ENCODE measurements at regions not wholly inside any gene's neighbourhood (a gene's known extent, or its start where the extent isn't known, plus 50 kb on each side); places are given as distances from the start of the nearest gene placed in this dataset.

DNA sequence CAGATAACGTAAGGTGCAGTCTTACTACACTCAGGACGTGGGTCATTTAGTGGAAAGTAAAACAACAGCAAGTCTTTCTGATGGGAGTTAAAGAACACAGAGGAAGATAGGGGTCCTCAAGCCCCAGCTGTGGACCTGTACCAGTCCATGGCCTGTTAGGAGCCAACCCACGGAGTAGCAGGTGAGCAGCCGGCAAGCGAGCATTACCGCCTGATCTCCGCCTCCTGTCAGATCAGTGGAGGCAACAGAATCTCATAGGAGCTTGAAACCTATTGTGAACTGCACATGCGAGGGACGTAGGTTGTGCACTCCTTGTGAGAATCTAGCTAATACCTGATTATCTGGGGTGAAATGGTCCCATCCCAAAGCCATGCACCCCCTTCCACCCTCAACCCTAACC, 1180.8 kb downstream of the FSTL5 start:
- DNase-seq (ENCODE audit: low read depth in 2 of 2): no peak
- H3K4me3 ChIP-seq (replicated peaks in 1 of 2; ENCODE audit: low read depth in 2 of 2, low read length in 2 of 2): no peak overlapping the region
- TF ChIP-seq, protein P1, sequence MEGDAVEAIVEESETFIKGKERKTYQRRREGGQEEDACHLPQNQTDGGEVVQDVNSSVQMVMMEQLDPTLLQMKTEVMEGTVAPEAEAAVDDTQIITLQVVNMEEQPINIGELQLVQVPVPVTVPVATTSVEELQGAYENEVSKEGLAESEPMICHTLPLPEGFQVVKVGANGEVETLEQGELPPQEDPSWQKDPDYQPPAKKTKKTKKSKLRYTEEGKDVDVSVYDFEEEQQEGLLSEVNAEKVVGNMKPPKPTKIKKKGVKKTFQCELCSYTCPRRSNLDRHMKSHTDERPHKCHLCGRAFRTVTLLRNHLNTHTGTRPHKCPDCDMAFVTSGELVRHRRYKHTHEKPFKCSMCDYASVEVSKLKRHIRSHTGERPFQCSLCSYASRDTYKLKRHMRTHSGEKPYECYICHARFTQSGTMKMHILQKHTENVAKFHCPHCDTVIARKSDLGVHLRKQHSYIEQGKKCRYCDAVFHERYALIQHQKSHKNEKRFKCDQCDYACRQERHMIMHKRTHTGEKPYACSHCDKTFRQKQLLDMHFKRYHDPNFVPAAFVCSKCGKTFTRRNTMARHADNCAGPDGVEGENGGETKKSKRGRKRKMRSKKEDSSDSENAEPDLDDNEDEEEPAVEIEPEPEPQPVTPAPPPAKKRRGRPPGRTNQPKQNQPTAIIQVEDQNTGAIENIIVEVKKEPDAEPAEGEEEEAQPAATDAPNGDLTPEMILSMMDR (IDR thresholded peaks at IDR 0.05; ENCODE audit: low read depth, low read length): no peak

DNA sequence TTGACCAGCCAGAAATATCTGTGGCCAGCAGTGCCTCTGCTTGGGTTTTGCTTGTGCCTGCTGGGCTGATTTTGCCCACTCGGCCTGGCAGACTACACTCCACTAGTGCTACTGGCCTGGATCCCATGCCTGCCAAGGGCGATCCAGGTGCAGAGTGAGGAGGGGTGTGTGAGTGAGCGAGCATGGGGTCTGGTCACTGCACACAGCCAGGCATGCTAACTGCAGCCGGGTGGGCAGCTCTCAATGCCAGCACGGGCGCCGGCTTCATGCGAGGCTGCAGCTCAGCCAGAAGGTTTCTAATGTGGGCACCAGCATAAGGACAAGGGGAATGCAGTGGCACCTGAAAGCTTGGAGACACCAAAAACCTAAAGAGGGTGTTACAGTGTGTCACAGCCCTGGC, 1161.4 kb downstream of the FSTL5 start:
- DNase-seq (ENCODE audit: low read depth in 2 of 2): no peak
- no peak overlapping the region for H3K4me3 ChIP-seq (replicated peaks in 1 of 2; ENCODE audit: low read depth in 2 of 2, low read length in 2 of 2)
- TF ChIP-seq, protein P1 (IDR thresholded peaks at IDR 0.05; ENCODE audit: low read depth, low read length): no peak

DNA sequence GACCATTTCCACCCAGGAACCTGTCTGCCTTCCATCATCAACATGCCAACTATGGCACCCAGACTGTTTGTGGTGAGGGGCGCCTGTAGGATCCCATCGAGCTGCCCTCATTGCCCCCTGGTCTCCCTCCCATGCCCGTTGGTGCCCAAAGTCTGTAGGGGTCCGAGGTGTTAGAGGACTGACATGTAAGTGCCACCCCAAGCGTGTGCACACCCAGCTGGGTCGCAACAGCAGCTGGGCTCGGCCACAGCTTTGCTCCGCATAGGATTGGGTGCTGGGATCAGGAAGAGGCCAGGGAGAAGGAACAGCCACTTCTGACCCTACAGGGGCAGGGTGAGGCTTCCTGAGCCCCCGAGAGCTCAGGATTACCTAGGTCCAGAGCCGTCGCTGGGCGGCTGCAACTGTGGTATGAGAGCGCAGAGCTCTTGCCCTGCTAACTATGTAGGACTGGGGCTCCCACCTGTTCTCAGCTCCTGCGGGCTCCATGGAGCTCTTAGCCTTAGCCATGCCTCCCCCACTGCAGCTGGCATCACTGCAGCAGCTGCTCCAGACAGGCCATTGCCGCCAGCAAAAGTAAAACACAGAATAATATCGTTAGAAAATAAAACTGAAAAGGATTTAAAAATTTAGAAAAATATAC, 1160.3 kb downstream of the FSTL5 start:
- H3K4me3 ChIP-seq (replicated peaks in 1 of 2; ENCODE audit: low read depth in 2 of 2, low read length in 2 of 2): no peak overlapping the region
- no peak for DNase-seq (ENCODE audit: low read depth in 2 of 2)
- TF ChIP-seq, protein P1 (IDR thresholded peaks at IDR 0.05; ENCODE audit: low read depth, low read length): no peak

DNA sequence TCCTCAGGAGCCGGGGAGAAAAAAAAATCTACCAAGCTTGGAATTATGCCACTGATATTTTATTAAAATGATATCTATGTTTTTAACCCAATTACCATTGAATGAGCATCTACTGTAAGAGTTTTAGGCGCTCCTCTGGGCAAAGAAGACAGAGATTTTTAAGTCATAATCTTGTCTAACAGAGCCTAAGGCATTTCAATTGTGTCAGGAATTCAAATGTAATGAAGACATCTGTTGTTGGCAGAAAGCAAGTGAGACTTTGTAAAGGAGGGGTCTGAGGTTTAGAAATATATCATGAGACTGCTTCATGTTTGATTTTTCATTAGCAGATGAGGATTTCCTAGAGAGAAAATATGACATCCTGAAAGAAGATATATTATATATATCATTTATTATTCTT, 1158.1 kb downstream of the FSTL5 start:
- DNase-seq (ENCODE audit: low read depth in 2 of 2): no peak

DNA sequence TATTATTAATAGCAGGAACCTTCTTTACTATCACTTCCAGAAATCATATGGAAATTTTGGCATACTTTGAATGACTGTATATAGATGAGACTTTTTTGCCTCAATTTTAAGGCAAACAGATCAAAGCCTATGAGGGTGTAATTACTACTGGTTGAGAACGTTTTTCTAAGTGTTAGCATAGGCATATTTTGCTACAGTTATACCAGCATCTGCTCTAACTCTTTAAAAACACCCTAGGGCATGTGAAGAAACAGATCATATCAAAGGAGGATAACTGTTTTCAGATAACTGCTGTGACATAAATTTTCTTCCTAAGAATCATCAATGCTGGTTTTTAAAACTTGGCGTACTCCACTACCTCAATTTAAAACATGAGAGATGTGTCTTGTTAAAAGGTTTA, 1155.3 kb downstream of the FSTL5 start:
- DNase-seq (ENCODE audit: low read depth in 2 of 2): no peak
- no peak overlapping the region for H3K4me3 ChIP-seq (replicated peaks in 1 of 2; ENCODE audit: low read depth in 2 of 2, low read length in 2 of 2)
- TF ChIP-seq, protein P1 (IDR thresholded peaks at IDR 0.05; ENCODE audit: low read depth, low read length): no peak

More for the DNA sequence above, 1158.1 kb downstream of the FSTL5 start:
- no peak overlapping the region for H3K4me3 ChIP-seq (replicated peaks in 1 of 2; ENCODE audit: low read depth in 2 of 2, low read length in 2 of 2)
- TF ChIP-seq, protein P1 (IDR thresholded peaks at IDR 0.05; ENCODE audit: low read depth, low read length): no peak

DNA sequence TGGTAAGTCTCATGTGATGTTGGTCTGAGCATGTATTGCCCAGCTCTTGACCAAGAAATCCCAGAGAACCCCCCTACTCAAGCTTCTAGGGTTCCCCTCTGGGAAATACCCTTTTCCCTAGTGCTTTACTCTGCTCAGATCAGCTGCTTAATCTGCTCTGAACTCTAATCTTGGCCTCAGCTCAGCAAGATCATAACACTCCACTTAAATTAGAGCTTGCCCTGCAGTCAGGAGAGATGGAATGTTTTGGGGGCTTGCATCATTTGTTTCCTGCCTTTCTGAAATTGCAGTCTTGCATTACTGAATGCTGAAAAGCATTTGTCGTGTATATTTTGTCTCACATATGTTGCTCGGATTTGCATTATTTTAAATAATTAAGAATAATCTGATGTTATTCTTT, 1153.6 kb downstream of the FSTL5 start:
- H3K4me3 ChIP-seq (replicated peaks in 1 of 2; ENCODE audit: low read depth in 2 of 2, low read length in 2 of 2): no peak overlapping the region
- TF ChIP-seq, protein P1 (IDR thresholded peaks at IDR 0.05; ENCODE audit: low read depth, low read length): no peak
- no peak for DNase-seq (ENCODE audit: low read depth in 2 of 2)
